K562 (cell line): ENCODE measurements at regions not wholly inside any gene's neighbourhood (a gene's known extent, or its start where the extent isn't known, plus 50 kb on each side); places are given as distances from the start of the nearest gene placed in this dataset.

Experiments
- MAFF ChIP-seq: IDR thresholded peaks from 2 replicates; pipeline ENCODE4 v1.6.1; 2012; ENCODE audit warnings: low read length, improper control_type of control experiment
- TF ChIP-seq, protein P1 (sequence below), 2 experiments: IDR thresholded peaks in 1 of 2; conservative IDR thresholded peaks in 1 of 2; 2 replicates each; pipeline ENCODE4 v1.6.1; 2016; ENCODE audit warnings: low read depth in 2 of 2, mild to moderate bottlenecking in 1 of 2, missing compliant biosample characterization in 1 of 2, missing genetic modification characterization in 1 of 2, moderate library complexity in 1 of 2
- TF ChIP-seq, protein P2 (sequence below), 2 experiments: IDR thresholded peaks; 2 replicates each; pipeline ENCODE4 v1.6.1; 2011; ENCODE audit warnings: borderline replicate concordance in 1 of 2, control low read depth in 1 of 2, low read depth in 1 of 2, low read length in 1 of 2, mild to moderate bottlenecking in 1 of 2, mixed read lengths in 1 of 2, moderate library complexity in 1 of 2; ENCODE audit not compliant: insufficient read depth in 1 of 2, insufficient read length in 1 of 2, poor library complexity in 1 of 2, severe bottlenecking in 1 of 2; ENCODE audit errors: extremely low read depth in 1 of 2
- TF ChIP-seq, protein P3 (sequence below): fragments of 250-450 bp; sonication (Bioruptor Pico); IDR thresholded peaks from 2 replicates; pipeline ENCODE4 v1.5.0; 2022; ENCODE audit warnings: mild to moderate bottlenecking

DNA sequence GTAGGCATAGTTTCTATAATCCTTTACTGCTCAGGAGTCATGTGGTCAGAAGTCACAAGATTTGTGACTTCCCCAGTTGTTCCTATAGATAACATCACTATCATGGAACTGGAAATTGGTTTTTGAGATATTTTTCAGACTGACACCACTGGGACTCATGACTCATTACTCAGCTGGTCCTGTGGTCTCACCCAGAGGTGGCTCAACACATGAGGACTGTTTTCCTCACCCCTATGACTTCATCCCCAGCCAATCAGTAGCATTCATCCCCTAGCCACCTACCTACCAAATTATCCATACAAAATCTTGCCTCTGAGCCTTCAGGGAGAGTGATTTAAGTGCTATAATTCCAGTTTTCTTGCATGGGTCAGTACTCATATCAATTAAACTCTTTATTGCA lies 1217.7 kb downstream of the EPHA7 start (continued):
- TF ChIP-seq, protein P1, sequence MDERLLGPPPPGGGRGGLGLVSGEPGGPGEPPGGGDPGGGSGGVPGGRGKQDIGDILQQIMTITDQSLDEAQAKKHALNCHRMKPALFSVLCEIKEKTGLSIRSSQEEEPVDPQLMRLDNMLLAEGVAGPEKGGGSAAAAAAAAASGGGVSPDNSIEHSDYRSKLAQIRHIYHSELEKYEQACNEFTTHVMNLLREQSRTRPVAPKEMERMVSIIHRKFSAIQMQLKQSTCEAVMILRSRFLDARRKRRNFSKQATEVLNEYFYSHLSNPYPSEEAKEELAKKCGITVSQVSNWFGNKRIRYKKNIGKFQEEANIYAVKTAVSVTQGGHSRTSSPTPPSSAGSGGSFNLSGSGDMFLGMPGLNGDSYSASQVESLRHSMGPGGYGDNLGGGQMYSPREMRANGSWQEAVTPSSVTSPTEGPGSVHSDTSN (CRISPR knock-in tag; IDR thresholded peaks at IDR 0.05; ENCODE audit: low read depth) = no peak
- TF ChIP-seq, protein P1 (tag; conservative IDR thresholded peaks at IDR 0.05; ENCODE audit: low read depth) = no peak
- no peak for TF ChIP-seq MAFF
- TF ChIP-seq, protein P2, sequence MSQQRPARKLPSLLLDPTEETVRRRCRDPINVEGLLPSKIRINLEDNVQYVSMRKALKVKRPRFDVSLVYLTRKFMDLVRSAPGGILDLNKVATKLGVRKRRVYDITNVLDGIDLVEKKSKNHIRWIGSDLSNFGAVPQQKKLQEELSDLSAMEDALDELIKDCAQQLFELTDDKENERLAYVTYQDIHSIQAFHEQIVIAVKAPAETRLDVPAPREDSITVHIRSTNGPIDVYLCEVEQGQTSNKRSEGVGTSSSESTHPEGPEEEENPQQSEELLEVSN (IDR thresholded peaks at IDR 0.05; ENCODE audit: borderline replicate concordance in 1 of 2, extremely low read depth in 1 of 2, insufficient read depth in 1 of 2, insufficient read length in 1 of 2, low read depth in 1 of 2, low read length in 1 of 2, poor library complexity in 1 of 2, severe bottlenecking in 1 of 2) = no peak
- TF ChIP-seq, protein P3, sequence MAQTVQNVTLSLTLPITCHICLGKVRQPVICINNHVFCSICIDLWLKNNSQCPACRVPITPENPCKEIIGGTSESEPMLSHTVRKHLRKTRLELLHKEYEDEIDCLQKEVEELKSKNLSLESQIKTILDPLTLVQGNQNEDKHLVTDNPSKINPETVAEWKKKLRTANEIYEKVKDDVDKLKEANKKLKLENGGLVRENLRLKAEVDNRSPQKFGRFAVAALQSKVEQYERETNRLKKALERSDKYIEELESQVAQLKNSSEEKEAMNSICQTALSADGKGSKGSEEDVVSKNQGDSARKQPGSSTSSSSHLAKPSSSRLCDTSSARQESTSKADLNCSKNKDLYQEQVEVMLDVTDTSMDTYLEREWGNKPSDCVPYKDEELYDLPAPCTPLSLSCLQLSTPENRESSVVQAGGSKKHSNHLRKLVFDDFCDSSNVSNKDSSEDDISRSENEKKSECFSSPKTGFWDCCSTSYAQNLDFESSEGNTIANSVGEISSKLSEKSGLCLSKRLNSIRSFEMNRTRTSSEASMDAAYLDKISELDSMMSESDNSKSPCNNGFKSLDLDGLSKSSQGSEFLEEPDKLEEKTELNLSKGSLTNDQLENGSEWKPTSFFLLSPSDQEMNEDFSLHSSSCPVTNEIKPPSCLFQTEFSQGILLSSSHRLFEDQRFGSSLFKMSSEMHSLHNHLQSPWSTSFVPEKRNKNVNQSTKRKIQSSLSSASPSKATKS (CRISPR knock-in tag) = no peak
